Activated CD8-positive, alpha-beta memory T cell treated with anti-CD3 and anti-CD28 coated beads for 48 hours (primary cell): ENCODE measurements at regions not wholly inside any gene's neighbourhood (a gene's known extent, or its start where the extent isn't known, plus 50 kb on each side); places are given as distances from the start of the nearest gene placed in this dataset.

Source experiments
- DNase-seq, 3 experiments: peaks; one replicate each; pipeline ENCODE4 v3.0.0-alpha.2; 2020; ENCODE audit warnings: low read depth in 2 of 3, low spot score in 2 of 3

- DNase-seq: no peak
These were observed 596.1 kb downstream of the QKI start for GRCh38 chr6:164010441-164011103.

GRCh38 chr6:164008902-164009301 lies 594.4 kb downstream of the QKI start:
- DNase-seq: no peak

GRCh38 chr6:164007881-164008280 lies 593.4 kb downstream of the QKI start:
- DNase-seq: no peak

GRCh38 chr6:164006459-164006858 lies 591.9 kb downstream of the QKI start:
- DNase-seq: no peak

GRCh38 chr6:164005004-164005711 lies 590.6 kb downstream of the QKI start:
- no peak for DNase-seq

GRCh38 chr6:164000276-164000675 lies 585.8 kb downstream of the QKI start:
- DNase-seq: no peak

GRCh38 chr6:163999475-164000125 lies 585.1 kb downstream of the QKI start:
- DNase-seq: no peak

- DNase-seq: no peak
These were observed 584.0 kb downstream of the QKI start for GRCh38 chr6:163998496-163998895.

- DNase-seq: no peak
These were observed 582.0 kb downstream of the QKI start for GRCh38 chr6:163996491-163996890.

GRCh38 chr6:163994566-163994965 lies 580.0 kb downstream of the QKI start:
- no peak for DNase-seq

GRCh38 chr6:163992701-163993100 lies 578.2 kb downstream of the QKI start:
- DNase-seq: no peak

GRCh38 chr6:163992056-163992455 lies 577.5 kb downstream of the QKI start:
- DNase-seq: no peak

- DNase-seq: no peak
These were observed 576.8 kb downstream of the QKI start for GRCh38 chr6:163991321-163991720.

- no peak for DNase-seq
These were observed 571.8 kb downstream of the QKI start for GRCh38 chr6:163986313-163986712.

GRCh38 chr6:163985710-163986109 lies 571.2 kb downstream of the QKI start:
- DNase-seq: no peak

GRCh38 chr6:163985040-163985439 lies 570.5 kb downstream of the QKI start:
- no peak for DNase-seq

- DNase-seq: no peak
These were observed 569.8 kb downstream of the QKI start for GRCh38 chr6:163984124-163984936.

- no peak for DNase-seq
These were observed 569.2 kb downstream of the QKI start for GRCh38 chr6:163983679-163984078.

- no peak for DNase-seq
These were observed 559.8 kb downstream of the QKI start for GRCh38 chr6:163974322-163974721.

GRCh38 chr6:163971841-163972838 lies 557.6 kb downstream of the QKI start:
- no peak for DNase-seq
